OCI-LY7 (cell line): ENCODE measurements at regions not wholly inside any gene's neighbourhood (a gene's known extent, or its start where the extent isn't known, plus 50 kb on each side); places are given as distances from the start of the nearest gene placed in this dataset.

ENCODE experiments used
- BruUV-seq: library from RNA; stranded (reverse); fragments of 400-500 nt; replicated peaks from 2 replicates; lab custom pipeline; 2021; lab: Mats Ljungman, UMichigan
- CTCF ChIA-PET: fragments of 300-600 bp; sonication (Branson Sonifier 250); formaldehyde crosslinking; loops from one replicate; lab custom pipeline; 2022; ENCODE audit warnings: antibody characterized with exemption; ENCODE audit not compliant: unreplicated experiment; lab: Charles Lee
- POLR2A ChIA-PET: fragments of 300-600 bp; sonication (Branson Sonifier 250); formaldehyde crosslinking; loops from one replicate; lab custom pipeline; 2022; ENCODE audit warnings: antibody characterized with exemption; lab: Charles Lee
- DNase-seq: peaks from one replicate; pipeline ENCODE4 v3.0.0-alpha.2; 2015; ENCODE audit warnings: low spot score
- H2AFZ ChIP-seq: fragments of 200-600 bp; sonication (generic), shearing (Covaris generic); 2 replicates; pipeline ENCODE4 v1.6.1; 2014; ENCODE audit warnings: mild to moderate bottlenecking, antibody characterized with exemption, low read length, moderate library complexity
- H3K27ac ChIP-seq: fragments of 200-600 bp; sonication (generic); 2 replicates; pipeline ENCODE4 v1.5.1; 2014; ENCODE audit warnings: mixed run types, low read depth, mild to moderate bottlenecking, moderate library complexity, low read length, inconsistent platforms; ENCODE audit not compliant: poor library complexity, severe bottlenecking
- H3K36me3 ChIP-seq: fragments of 200-600 bp; sonication (generic); 2 replicates; pipeline ENCODE4 v1.6.1; 2014; ENCODE audit warnings: mild to moderate bottlenecking, antibody characterized with exemption, low read length, moderate library complexity, mixed read lengths; ENCODE audit not compliant: insufficient read depth
- H3K4me1 ChIP-seq: fragments of 200-600 bp; sonication (generic); 2 replicates; pipeline ENCODE4 v1.5.1; 2014; ENCODE audit warnings: mild to moderate bottlenecking, low read length; ENCODE audit not compliant: insufficient read depth, poor library complexity, severe bottlenecking
- H3K4me2 ChIP-seq: fragments of 200-600 bp; sonication (generic); 2 replicates; pipeline ENCODE4 v1.6.1; 2014; ENCODE audit warnings: mild to moderate bottlenecking, low read length
- H3K4me3 ChIP-seq: fragments of 200-600 bp; sonication (generic); 2 replicates; pipeline ENCODE4 v1.5.1; 2014; ENCODE audit warnings: mild to moderate bottlenecking, low read depth, low read length; ENCODE audit not compliant: poor library complexity, severe bottlenecking
- H3K79me2 ChIP-seq: fragments of 200-600 bp; sonication (generic); 2 replicates; pipeline ENCODE4 v1.6.1; 2016; ENCODE audit warnings: low read depth, mild to moderate bottlenecking, low read length, moderate library complexity, mixed read lengths; ENCODE audit not compliant: insufficient read depth
- H3K9me2 ChIP-seq: fragments of 200-600 bp; sonication (generic); 2 replicates; pipeline ENCODE4 v1.6.1; 2016; ENCODE audit warnings: mild to moderate bottlenecking, low read length, mixed read lengths; ENCODE audit not compliant: insufficient read depth
- H3K9me3 ChIP-seq: fragments of 200-600 bp; sonication (generic); 2 replicates; pipeline ENCODE4 v1.6.1; 2014; ENCODE audit warnings: mild to moderate bottlenecking, mixed run types, low read length, mixed read lengths
- H4K20me1 ChIP-seq: fragments of 200-600 bp; sonication (generic); 2 replicates; pipeline ENCODE4 v1.6.1; 2014; ENCODE audit warnings: mild to moderate bottlenecking, antibody characterized with exemption, low read length, moderate library complexity, mixed read lengths; ENCODE audit not compliant: insufficient read depth
- CTCF ChIP-seq: fragments of 200-600 bp; sonication (generic); conservative IDR thresholded peaks from 2 replicates; pipeline ENCODE4 v1.5.1; 2014; ENCODE audit warnings: mild to moderate bottlenecking, antibody characterized with exemption, low read length, moderate library complexity, mixed read lengths
- EZH2phosphoT487 ChIP-seq: fragments of 200-600 bp; sonication (generic); IDR thresholded peaks from 2 replicates; pipeline ENCODE4 v1.6.1; 2018; ENCODE audit warnings: low read depth, borderline replicate concordance, mild to moderate bottlenecking, mixed run types, antibody characterized with exemption, low read length, moderate library complexity, mixed read lengths
- intact Hi-C: fragments of 100-400 bp; cut with micrococcal nuclease; formaldehyde crosslinking; loops from one replicate; pipeline ENCODE4 v1.10.0; 2022; ENCODE audit not compliant: unreplicated experiment

- Histone ChIP-seq H3K4me2 (no peak overlapping the region), H3K27ac (no peak overlapping the region), H3K9me3 (peaks cover 17% of the 10 kb centered on the region; the same call in 1 of the 2 replicates), H3K4me1 (peaks cover 7% of the 10 kb centered on the region), H3K79me2 (no peaks in the 10 kb centered on the region), H3K4me3 (no peak overlapping the region), H2AFZ (no peak overlapping the region), H3K9me2 (no peaks in the 10 kb centered on the region), H4K20me1 (no peaks in the 10 kb centered on the region), H3K36me3 (no peaks in the 10 kb centered on the region)
- CTCF ChIA-PET: no interaction called here
- TF ChIP-seq CTCF: no peak
- TF ChIP-seq EZH2phosphoT487: no peak
- intact Hi-C loops: loop anchor here (10.0 kb wide), 1 partner anchor 515 kb away; no protein-coding TSS in a partner anchor
- BruUV-seq: no TSS peak
- no peak for DNase-seq
- POLR2A ChIA-PET: no interaction called here
Observed at GRCh38 chr2:237150186-237150585, 64.5 kb downstream of the COPS8 start.

GRCh38 chr2:237150831-237151375 lies 65.2 kb downstream of the COPS8 start:
- H3K4me2 ChIP-seq: no peak overlapping the region
- H3K9me2 ChIP-seq: no peaks in the 10 kb centered on the region
- H3K4me3 ChIP-seq: no peak overlapping the region
- peaks cover 14% of the 10 kb centered on the region; the same call in 1 of the 2 replicates for H3K9me3 ChIP-seq
- peaks cover 14% of the 10 kb centered on the region for H3K4me1 ChIP-seq
- H2AFZ ChIP-seq: no peak overlapping the region
- intact Hi-C loops: loop anchor here (10.0 kb wide), 1 partner anchor 514 kb away; no protein-coding TSS in a partner anchor
- no peak for DNase-seq
- TF ChIP-seq CTCF (no peak), EZH2phosphoT487 (no peak)
- BruUV-seq: no TSS peak
- H3K79me2 ChIP-seq: no peaks in the 10 kb centered on the region
- H4K20me1 ChIP-seq: no peaks in the 10 kb centered on the region
- no peak overlapping the region for H3K27ac ChIP-seq
- POLR2A ChIA-PET: no interaction called here
- CTCF ChIA-PET: interaction anchor here (1.2 kb wide), 1 partner anchor 8 kb away, joined by 3 read pairs; no protein-coding TSS in a partner anchor
- H3K36me3 ChIP-seq: no peaks in the 10 kb centered on the region

GRCh38 chr2:237152361-237152760 lies 66.7 kb downstream of the COPS8 start:
- BruUV-seq: no TSS peak
- no peak for DNase-seq
- ChIA-PET CTCF (no interaction called here), POLR2A (no interaction called here)
- TF ChIP-seq EZH2phosphoT487: no peak
- no peak for TF ChIP-seq CTCF
- H3K79me2 ChIP-seq: no peaks in the 10 kb centered on the region
- H2AFZ ChIP-seq: no peak overlapping the region
- peaks cover 26% of the 10 kb centered on the region for H3K4me1 ChIP-seq
- no peak overlapping the region for H3K4me3 ChIP-seq
- H3K9me2 ChIP-seq: no peaks in the 10 kb centered on the region
- no peaks in the 10 kb centered on the region for H3K9me3 ChIP-seq
- intact Hi-C loops: loop anchor here (10.0 kb wide), 1 partner anchor 512 kb away; no protein-coding TSS in a partner anchor
- H3K27ac ChIP-seq: no peak overlapping the region
- H4K20me1 ChIP-seq: no peaks in the 10 kb centered on the region
- no peak overlapping the region for H3K4me2 ChIP-seq
- no peaks in the 10 kb centered on the region for H3K36me3 ChIP-seq
